GM21576 (cell line): ENCODE measurements at regions not wholly inside any gene's neighbourhood (a gene's known extent, or its start where the extent isn't known, plus 50 kb on each side); places are given as distances from the start of the nearest gene placed in this dataset.
A peak's percentile ranks its signal among the peaks of the same experiment; 100 is the strongest.

Source experiments
- ATAC-seq: cut with Tn5 transposase; IDR thresholded peaks from one replicate; pipeline ENCODE4 v1.9.1; 2021; ENCODE audit warnings: mild to moderate bottlenecking, moderate library complexity; ENCODE audit not compliant: unreplicated experiment

- no peak for ATAC-seq
These were observed 542.5 kb downstream of the SOX11 start for GRCh38 chr2:6234702-6235101.

GRCh38 chr2:6236317-6236716, 544.1 kb downstream of the SOX11 start:
- no peak for ATAC-seq

GRCh38 chr2:6237039-6237660, 545.0 kb downstream of the SOX11 start:
- ATAC-seq = no peak

GRCh38 chr2:6249557-6249956, 557.4 kb downstream of the SOX11 start:
- ATAC-seq = no peak

- ATAC-seq = no peak
These were observed 562.3 kb downstream of the SOX11 start for GRCh38 chr2:6254441-6254840.

- ATAC-seq = no peak
These were observed 572.0 kb downstream of the SOX11 start for GRCh38 chr2:6264198-6264597.

- ATAC-seq = no peak
These were observed 584.2 kb downstream of the CMPK2 start for GRCh38 chr2:6281524-6281923.

GRCh38 chr2:6283259-6283658, 582.4 kb downstream of the CMPK2 start:
- ATAC-seq = no peak

DNA sequence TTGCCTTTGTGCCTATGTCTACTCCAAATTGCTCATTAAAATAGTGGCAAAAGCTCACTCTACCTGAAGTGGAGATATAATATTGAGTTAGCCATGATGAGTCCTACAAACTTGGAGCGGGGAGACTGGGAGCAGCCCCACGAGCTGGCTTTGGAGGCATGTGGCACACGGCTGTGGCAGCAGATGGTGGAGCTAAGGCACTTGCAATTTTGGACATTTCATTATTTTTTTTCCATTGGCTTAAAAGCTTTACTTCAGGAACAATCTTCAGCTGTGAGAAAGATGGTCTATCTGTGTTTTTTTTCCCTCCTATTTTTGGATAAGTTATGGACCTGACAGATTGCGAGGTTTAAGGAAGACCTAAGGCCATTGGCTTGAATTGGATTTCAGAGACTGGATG, 578.3 kb downstream of the CMPK2 start:
- no peak for ATAC-seq

- ATAC-seq = no peak
These were observed 576.9 kb downstream of the CMPK2 start for GRCh38 chr2:6288791-6289190.

GRCh38 chr2:6290217-6291015, 575.3 kb downstream of the CMPK2 start:
- no peak for ATAC-seq

- ATAC-seq = no peak
These were observed 570.9 kb downstream of the CMPK2 start for GRCh38 chr2:6294791-6295190.

- ATAC-seq = peak; percentile 69
These were observed 568.5 kb downstream of the CMPK2 start for GRCh38 chr2:6297238-6297637.

DNA sequence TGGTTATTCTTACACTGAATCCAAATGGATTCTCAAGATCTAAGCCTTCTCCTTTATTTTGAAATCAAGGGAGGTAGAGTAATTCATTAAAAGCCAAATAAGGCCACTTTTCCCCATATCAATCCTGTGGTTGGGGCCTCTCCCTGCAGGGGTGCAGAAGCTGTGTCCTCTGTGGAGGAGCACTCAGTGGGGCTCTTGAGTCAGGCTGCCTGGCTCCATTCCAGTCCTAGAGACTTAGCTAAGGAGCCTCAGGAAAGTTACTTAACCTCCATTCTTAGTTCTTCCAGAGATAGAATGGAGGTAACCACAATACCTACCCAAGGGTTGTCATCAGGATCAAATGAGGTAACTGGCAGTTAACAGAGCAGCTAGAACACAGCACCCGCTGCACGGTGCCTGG, 564.3 kb downstream of the CMPK2 start:
- ATAC-seq = no peak

- no peak for ATAC-seq
These were observed 556.7 kb downstream of the CMPK2 start for GRCh38 chr2:6308986-6309385.

GRCh38 chr2:6309415-6310255, 556.1 kb downstream of the CMPK2 start:
- ATAC-seq = peak; percentile 92

DNA sequence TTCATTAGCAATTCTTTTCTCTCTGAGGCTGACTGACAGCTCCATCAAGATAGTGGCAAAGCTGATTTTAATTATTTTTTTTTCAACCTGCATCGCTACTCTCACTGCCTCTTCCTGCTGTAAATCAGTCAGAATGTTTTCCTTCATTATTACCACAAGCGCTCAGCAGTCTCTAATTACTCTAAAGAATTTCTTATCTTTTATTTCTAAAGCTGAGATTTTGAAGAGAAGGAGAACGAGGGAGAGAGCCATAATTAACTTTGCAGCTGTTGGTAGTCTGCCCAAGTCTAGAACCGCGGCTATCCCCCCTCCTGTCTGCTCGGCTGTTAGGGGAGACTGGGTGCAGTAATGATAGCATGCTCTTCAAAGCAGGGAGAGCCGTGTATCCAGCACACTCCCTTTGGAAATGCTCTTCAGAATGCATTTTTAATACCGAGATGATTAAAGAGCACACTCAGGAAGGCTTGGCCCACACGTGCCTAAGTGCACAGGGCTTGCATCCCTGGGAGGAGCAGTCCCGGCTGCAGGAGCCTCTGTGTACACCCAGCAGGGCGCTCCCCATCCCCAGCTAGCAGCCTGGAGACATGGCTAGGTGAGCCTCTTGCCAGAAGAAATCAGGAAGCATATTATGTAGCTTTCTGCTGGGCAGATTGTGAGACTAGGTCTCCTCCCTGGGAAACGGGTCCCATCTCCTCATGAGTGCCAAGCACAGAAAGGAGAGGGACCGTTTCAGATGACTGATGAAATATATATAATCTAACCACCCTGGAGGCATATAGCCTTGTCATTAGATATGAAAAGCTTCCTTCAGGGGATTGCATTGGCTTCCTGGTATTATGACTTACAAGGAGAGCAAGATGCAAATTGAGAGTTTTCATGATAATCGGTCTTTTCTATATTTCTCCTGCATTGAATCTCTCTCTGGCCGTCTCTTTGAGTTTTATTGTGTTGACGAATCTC, 555.2 kb downstream of the CMPK2 start:
- ATAC-seq = peak; percentile 18

GRCh38 chr2:6312367-6312766, 553.3 kb downstream of the CMPK2 start:
- no peak for ATAC-seq

DNA sequence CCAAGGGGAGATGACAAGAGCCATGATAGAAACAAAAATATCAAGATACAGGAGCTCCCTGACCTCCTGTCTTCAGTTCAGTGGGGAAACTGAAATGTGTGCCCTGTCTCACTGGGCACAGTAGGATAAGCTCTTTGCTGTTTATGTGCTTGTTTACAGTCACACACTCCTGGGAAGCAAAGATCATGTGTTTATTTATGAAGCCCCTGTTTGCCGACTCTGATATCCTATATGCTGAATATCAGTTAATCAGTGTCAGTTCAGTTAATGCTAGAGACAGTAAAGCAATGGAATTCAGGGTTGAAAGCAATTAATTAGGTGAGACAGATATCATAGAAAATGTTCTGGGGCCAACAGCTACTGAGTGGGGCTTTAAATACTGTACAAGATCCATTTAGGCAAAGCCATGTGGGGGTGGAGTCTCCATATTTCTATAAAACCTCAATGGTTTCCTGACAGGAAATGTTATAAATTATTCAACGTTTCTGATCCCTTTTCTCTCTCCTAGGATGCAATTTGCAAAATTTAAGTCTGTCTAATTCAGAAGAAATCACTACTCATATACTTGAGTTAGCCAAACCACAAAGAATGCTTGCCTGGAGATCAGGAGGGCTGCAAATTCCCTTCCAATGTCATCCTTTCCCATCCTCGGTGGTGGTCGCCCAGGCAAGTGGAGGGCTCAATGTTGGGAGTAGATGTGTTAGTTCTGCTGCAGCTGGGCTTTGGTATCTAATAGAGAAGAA, 551.3 kb downstream of the CMPK2 start:
- ATAC-seq = no peak

GRCh38 chr2:6325616-6326015, 540.1 kb downstream of the CMPK2 start:
- no peak for ATAC-seq
